Nephron (organoid): ENCODE measurements at regions not wholly inside any gene's neighbourhood (a gene's known extent, or its start where the extent isn't known, plus 50 kb on each side); places are given as distances from the start of the nearest gene placed in this dataset.

Source experiments
- H3K27ac Mint-ChIP-seq, 3 experiments: 2 replicates each; pipeline ENCODE4 v1.8.0; 2020; ENCODE audit warnings: mixed read lengths in 3 of 3, mild to moderate bottlenecking in 2 of 3, moderate library complexity in 1 of 3
- H3K27me3 Mint-ChIP-seq: 2 replicates; pipeline ENCODE4 v1.8.0; 2021; ENCODE audit warnings: low read depth, mild to moderate bottlenecking, moderate library complexity, mixed read lengths
- H3K36me3 Mint-ChIP-seq: 2 replicates; pipeline ENCODE4 v1.8.0; 2020; ENCODE audit warnings: low read depth, mixed read lengths
- H3K4me1 Mint-ChIP-seq: 2 replicates; pipeline ENCODE4 v1.8.0; 2020; ENCODE audit warnings: mixed read lengths
- H3K4me3 Mint-ChIP-seq, 3 experiments: 2 replicates each; pipeline ENCODE4 v1.8.0; 2020; ENCODE audit warnings: mild to moderate bottlenecking in 3 of 3, mixed read lengths in 3 of 3, moderate library complexity in 2 of 3
- H3K9me3 Mint-ChIP-seq: 2 replicates; pipeline ENCODE4 v1.8.0; 2020; ENCODE audit warnings: mixed read lengths
- CTCF ChIP-seq, 3 experiments: fragments of 200-600 bp; sonication (generic); IDR thresholded peaks; one replicate each; pipeline ENCODE4 v1.5.0; 2021; ENCODE audit warnings: antibody characterized with exemption in 3 of 3; ENCODE audit not compliant: unreplicated experiment in 3 of 3

GRCh38 chr10:8768852-8769251, 714.4 kb downstream of the GATA3 start:
- Mint-ChIP-seq H3K9me3 (no peaks in the 10 kb centered on the region), H3K4me1 (no peaks in the 10 kb centered on the region), H3K27ac (no peak overlapping the region), H3K4me3 (no peak overlapping the region), H3K27me3 (no peaks in the 10 kb centered on the region), H3K36me3 (no peaks in the 10 kb centered on the region)
- no peak for TF ChIP-seq CTCF (IDR thresholded peaks at IDR 0.05; ENCODE audit: unreplicated experiment in 3 of 3)

DNA sequence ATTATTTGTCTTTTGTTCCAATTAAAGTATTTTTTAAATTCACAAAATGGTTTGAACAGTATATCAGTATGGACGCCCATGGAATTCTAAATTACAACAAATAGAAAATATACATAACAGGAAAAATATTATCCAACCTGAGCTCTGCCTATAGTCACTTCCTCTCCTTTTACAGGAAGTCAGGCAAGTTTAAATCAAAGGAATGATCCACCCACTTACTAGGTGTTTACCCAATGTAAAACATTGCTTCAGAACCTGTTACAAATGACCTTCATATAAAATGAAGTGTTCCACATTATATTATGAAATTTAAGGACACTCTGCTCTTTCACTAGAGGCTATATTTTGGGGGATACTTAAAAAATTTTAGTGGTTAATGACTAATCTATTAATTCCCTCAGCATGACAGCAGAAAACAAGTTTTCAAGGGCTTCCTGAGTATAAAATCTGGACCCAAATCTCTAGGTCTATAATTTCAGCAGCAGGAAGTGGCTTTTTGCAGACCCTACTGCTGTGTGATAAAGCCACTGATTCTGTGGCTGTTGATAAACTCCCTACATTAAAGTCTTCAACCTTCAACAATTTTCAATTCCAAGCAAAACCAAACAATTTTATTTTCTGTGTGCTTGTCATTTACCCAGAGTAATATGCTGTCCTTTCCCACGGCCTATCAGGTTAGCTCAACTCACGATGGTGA, 722.6 kb downstream of the GATA3 start:
- H3K36me3 Mint-ChIP-seq: no peaks in the 10 kb centered on the region
- TF ChIP-seq CTCF (IDR thresholded peaks at IDR 0.05; ENCODE audit: unreplicated experiment in 3 of 3): no peak
- no peak overlapping the region for H3K27ac Mint-ChIP-seq
- peaks cover 7% of the 10 kb centered on the region for H3K4me1 Mint-ChIP-seq
- H3K27me3 Mint-ChIP-seq: peaks cover 3% of the 10 kb centered on the region
- no peaks in the 10 kb centered on the region for H3K9me3 Mint-ChIP-seq
- H3K4me3 Mint-ChIP-seq: no peak overlapping the region

GRCh38 chr10:8778713-8779112, 724.2 kb downstream of the GATA3 start:
- peaks cover 3% of the 10 kb centered on the region for H3K27me3 Mint-ChIP-seq
- no peaks in the 10 kb centered on the region for H3K9me3 Mint-ChIP-seq
- no peak for TF ChIP-seq CTCF (IDR thresholded peaks at IDR 0.05; ENCODE audit: unreplicated experiment in 3 of 3)
- no peak overlapping the region for H3K27ac Mint-ChIP-seq
- no peak overlapping the region for H3K4me3 Mint-ChIP-seq
- H3K36me3 Mint-ChIP-seq: no peaks in the 10 kb centered on the region
- peaks cover 14% of the 10 kb centered on the region for H3K4me1 Mint-ChIP-seq

DNA sequence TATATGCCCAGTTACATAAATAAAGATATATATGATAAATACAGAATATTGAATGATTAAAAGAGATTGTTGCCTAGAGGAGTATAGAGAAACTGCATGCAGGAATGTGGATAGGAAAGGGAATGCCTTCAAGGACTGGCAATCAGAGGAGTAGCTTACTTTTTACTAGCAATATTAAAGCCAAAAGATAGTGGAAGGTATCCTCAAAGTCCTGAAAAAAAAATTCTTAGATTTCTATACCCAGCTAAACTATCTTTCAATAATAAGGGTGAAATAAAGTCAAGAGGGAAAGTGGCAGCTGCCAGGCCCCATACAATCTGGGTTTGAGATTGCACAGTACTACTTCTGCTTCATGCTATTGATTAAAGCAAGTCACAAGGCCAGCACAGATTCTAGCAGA, 733.2 kb downstream of the GATA3 start:
- no peak overlapping the region for H3K4me3 Mint-ChIP-seq
- peaks cover 7% of the 10 kb centered on the region for H3K36me3 Mint-ChIP-seq
- peaks cover 25% of the 10 kb centered on the region for H3K9me3 Mint-ChIP-seq
- H3K27me3 Mint-ChIP-seq: no peaks in the 10 kb centered on the region
- H3K4me1 Mint-ChIP-seq: peaks cover 15% of the 10 kb centered on the region
- TF ChIP-seq CTCF (IDR thresholded peaks at IDR 0.05; ENCODE audit: unreplicated experiment in 3 of 3): no peak
- H3K27ac Mint-ChIP-seq: no peak overlapping the region

- Mint-ChIP-seq H3K27ac (no peak overlapping the region), H3K9me3 (peaks cover 25% of the 10 kb centered on the region), H3K36me3 (peaks cover 7% of the 10 kb centered on the region), H3K4me1 (no peaks in the 10 kb centered on the region), H3K4me3 (no peak overlapping the region), H3K27me3 (no peaks in the 10 kb centered on the region)
- no peak for TF ChIP-seq CTCF (IDR thresholded peaks at IDR 0.05; ENCODE audit: unreplicated experiment in 3 of 3)
Observed at GRCh38 chr10:8790390-8790789, 735.9 kb downstream of the GATA3 start.

- Mint-ChIP-seq H3K27me3 (no peaks in the 10 kb centered on the region), H3K27ac (no peak overlapping the region), H3K36me3 (no peaks in the 10 kb centered on the region), H3K4me3 (no peak overlapping the region), H3K9me3 (no peaks in the 10 kb centered on the region), H3K4me1 (no peaks in the 10 kb centered on the region)
- TF ChIP-seq CTCF (IDR thresholded peaks at IDR 0.05; ENCODE audit: unreplicated experiment in 3 of 3): no peak
Observed at GRCh38 chr10:8794860-8795259, 740.4 kb downstream of the GATA3 start.
